HG02759 (cell line): ENCODE measurements at regions not wholly inside any gene's neighbourhood (a gene's known extent, or its start where the extent isn't known, plus 50 kb on each side); places are given as distances from the start of the nearest gene placed in this dataset.

Experiments used
- ATAC-seq: cut with Tn5 transposase; IDR thresholded peaks from one replicate; pipeline ENCODE4 v1.9.1; 2021; ENCODE audit warnings: mild to moderate bottlenecking, moderate library complexity; ENCODE audit not compliant: unreplicated experiment

GRCh38 chr4:23741681-23742191, 148.1 kb downstream of the PPARGC1A start:
- ATAC-seq, result no peak

GRCh38 chr4:23737571-23737970, 152.3 kb downstream of the PPARGC1A start:
- ATAC-seq, result no peak

GRCh38 chr4:23736466-23736865, 153.4 kb downstream of the PPARGC1A start:
- no peak for ATAC-seq

- no peak for ATAC-seq
Observed at GRCh38 chr4:23734000-23734399, 155.8 kb downstream of the PPARGC1A start.

- ATAC-seq, result no peak
Observed at GRCh38 chr4:23733476-23733875, 156.4 kb downstream of the PPARGC1A start.

GRCh38 chr4:23730998-23731397, 158.8 kb downstream of the PPARGC1A start:
- ATAC-seq, result no peak

- ATAC-seq, result no peak
Observed at GRCh38 chr4:23728971-23729370, 160.9 kb downstream of the PPARGC1A start.

- no peak for ATAC-seq
Observed at GRCh38 chr4:23728393-23728792, 161.5 kb downstream of the PPARGC1A start.

GRCh38 chr4:23720556-23720955, 169.3 kb downstream of the PPARGC1A start:
- no peak for ATAC-seq

GRCh38 chr4:23718435-23718834, 171.4 kb downstream of the PPARGC1A start:
- no peak for ATAC-seq

GRCh38 chr4:23717528-23718248, 172.2 kb downstream of the PPARGC1A start:
- ATAC-seq, result no peak

- no peak for ATAC-seq
Observed at GRCh38 chr4:23710298-23710697, 179.5 kb downstream of the PPARGC1A start.

- ATAC-seq, result no peak
Observed at GRCh38 chr4:23707652-23708026, 182.2 kb downstream of the PPARGC1A start.

- ATAC-seq, result no peak
Observed at GRCh38 chr4:23706972-23707651, 182.7 kb downstream of the PPARGC1A start.

- no peak for ATAC-seq
Observed at GRCh38 chr4:23700197-23700596, 189.7 kb downstream of the PPARGC1A start.

GRCh38 chr4:23697722-23698121, 192.1 kb downstream of the PPARGC1A start:
- no peak for ATAC-seq

GRCh38 chr4:23697001-23697528, 192.8 kb downstream of the PPARGC1A start:
- ATAC-seq, result no peak

GRCh38 chr4:23686169-23686897, 203.5 kb downstream of the PPARGC1A start:
- no peak for ATAC-seq

GRCh38 chr4:23685471-23685870, 204.4 kb downstream of the PPARGC1A start:
- no peak for ATAC-seq

- no peak for ATAC-seq
Observed at GRCh38 chr4:23680671-23681518, 209.0 kb downstream of the PPARGC1A start.
